H1 (cell line): ENCODE measurements at regions not wholly inside any gene's neighbourhood (a gene's known extent, or its start where the extent isn't known, plus 50 kb on each side); places are given as distances from the start of the nearest gene placed in this dataset.

Source experiments
- CTCF ChIA-PET: fragments of 300-600 bp; sonication (Branson Sonifier 250); formaldehyde crosslinking; loops from one replicate; lab custom pipeline; 2021; ENCODE audit not compliant: partially characterized antibody; lab: Charles Lee
- POLR2A ChIA-PET: fragments of 300-600 bp; sonication (Branson Sonifier 250); formaldehyde crosslinking; loops from one replicate; lab custom pipeline; 2021; ENCODE audit warnings: inconsistent platforms; ENCODE audit not compliant: partially characterized antibody; lab: Charles Lee
- DNase-seq, 2 experiments: peaks; one replicate each; pipeline versions ENCODE4 v3.0.0 to v3.0.0-alpha.2; 2010 to 2022; ENCODE audit warnings: low spot score in 2 of 2, low read depth in 1 of 2, mixed read lengths in 1 of 2
- FAIRE-seq: peaks from 2 replicates; lab custom pipeline; 2011; peaks lifted over from hg19 to GRCh38; lab: Jason Lieb, UNC
- H2AFZ ChIP-seq: 2 replicates; pipeline ENCODE4 v1.8.1; 2012; ENCODE audit warnings: low read length, inconsistent platforms
- H2AK5ac ChIP-seq: 2 replicates; pipeline ENCODE4 v1.6.1; 2013; ENCODE audit warnings: low read depth, low read length
- H2BK120ac ChIP-seq: replicated peaks from 2 replicates; pipeline ENCODE3; 2013; ENCODE audit warnings: low read depth, low read length, inconsistent platforms
- H2BK12ac ChIP-seq: 2 replicates; pipeline ENCODE4 v1.6.1; 2013; ENCODE audit warnings: low read depth, low read length
- H2BK15ac ChIP-seq: 2 replicates; pipeline ENCODE4 v1.6.1; 2013; ENCODE audit warnings: low read length
- H2BK20ac ChIP-seq: 2 replicates; pipeline ENCODE4 v1.6.1; 2013; ENCODE audit warnings: low read length
- H2BK5ac ChIP-seq: 2 replicates; pipeline ENCODE4 v1.6.1; 2013; ENCODE audit warnings: low read depth, low read length
- H3K14ac ChIP-seq: 2 replicates; pipeline ENCODE4 v1.6.1; 2013; ENCODE audit warnings: inconsistent platforms; ENCODE audit not compliant: insufficient read length
- H3K18ac ChIP-seq: 2 replicates; pipeline ENCODE4 v1.6.1; 2013; ENCODE audit warnings: low read length; ENCODE audit errors: extremely low read depth
- H3K23ac ChIP-seq: 2 replicates; pipeline ENCODE4 v1.6.1; 2013; ENCODE audit warnings: inconsistent platforms; ENCODE audit not compliant: insufficient read length
- H3K23me2 ChIP-seq: 2 replicates; pipeline ENCODE4 v1.6.1; 2013; ENCODE audit warnings: low read depth, low read length
- H3K27ac ChIP-seq: 2 replicates; pipeline ENCODE4 v1.6.1; 2011; ENCODE audit warnings: low read depth, low read length, inconsistent platforms
- H3K27me3 ChIP-seq, 4 experiments: replicated peaks in 1 of 4; 1 replicate in 1 of 4; 2 replicates in 3 of 4; pipeline versions ENCODE4 v1.6.1 to v1.8.1; 2011 to 2013; ENCODE audit warnings: low read length in 3 of 4, mild to moderate bottlenecking in 3 of 4, inconsistent platforms in 2 of 4, mixed read lengths in 2 of 4, moderate library complexity in 1 of 4; ENCODE audit not compliant: control insufficient read depth in 3 of 4, insufficient read depth in 3 of 4; ENCODE audit errors: extremely low read depth in 1 of 4
- H3K36me3 ChIP-seq, 4 experiments: 2 replicates each; pipeline versions ENCODE4 v1.6.1 to v1.8.1; 2011 to 2013; ENCODE audit warnings: mild to moderate bottlenecking in 4 of 4, low read length in 3 of 4, moderate library complexity in 2 of 4, control low read depth in 1 of 4, inconsistent platforms in 1 of 4; ENCODE audit not compliant: insufficient read depth in 4 of 4, control insufficient read depth in 2 of 4
- H3K4ac ChIP-seq: replicated peaks from 2 replicates; pipeline ENCODE3; 2013; ENCODE audit warnings: low read length, low read depth, mixed read lengths, inconsistent platforms; ENCODE audit not compliant: insufficient read length
- H3K4me1 ChIP-seq, 4 experiments: replicated peaks in 1 of 4; 1 replicate in 1 of 4; 2 replicates in 3 of 4; pipeline versions ENCODE4 v1.6.1 to v1.8.1; 2011 to 2013; ENCODE audit warnings: low read length in 3 of 4, inconsistent platforms in 2 of 4, mixed read lengths in 1 of 4; ENCODE audit not compliant: insufficient read depth in 4 of 4, control insufficient read depth in 3 of 4
- H3K4me2 ChIP-seq, 2 experiments: 2 replicates each; pipeline versions ENCODE4 v1.6.1 to v1.8.1; 2011 to 2013; ENCODE audit warnings: low read depth in 2 of 2, low read length in 2 of 2, control low read depth in 1 of 2, inconsistent platforms in 1 of 2, mild to moderate bottlenecking in 1 of 2; ENCODE audit not compliant: insufficient read depth in 1 of 2
- H3K4me3 ChIP-seq, 4 experiments: fragments of 200-600, 300-600 bp in 1 of 4; sonication (generic), shearing (Covaris generic), sonication (Bioruptor Twin) in 1 of 4; 2 replicates each; pipeline versions ENCODE4 v1.5.1 to v1.8.1; 2011 to 2016; ENCODE audit warnings: low read length in 4 of 4, low read depth in 3 of 4, control low read depth in 2 of 4, inconsistent platforms in 2 of 4, mild to moderate bottlenecking in 2 of 4, mixed read lengths in 1 of 4, moderate library complexity in 1 of 4; ENCODE audit not compliant: insufficient read depth in 2 of 4; ENCODE audit errors: extremely low read depth in 1 of 4
- H3K56ac ChIP-seq: replicated peaks from 2 replicates; pipeline ENCODE3; 2013; ENCODE audit warnings: low read depth, mild to moderate bottlenecking, mixed read lengths, low read length, inconsistent platforms; ENCODE audit not compliant: insufficient read length
- H3K79me1 ChIP-seq: 2 replicates; pipeline ENCODE4 v1.6.1; 2013; ENCODE audit warnings: low read depth, low read length, control low read depth
- H3K79me2 ChIP-seq, 2 experiments: 2 replicates each; pipeline versions ENCODE4 v1.6.1 to v1.8.1; 2012 to 2013; ENCODE audit warnings: low read length in 2 of 2, mild to moderate bottlenecking in 2 of 2, inconsistent platforms in 1 of 2; ENCODE audit not compliant: insufficient read depth in 2 of 2, control insufficient read depth in 1 of 2
- H3K9ac ChIP-seq, 4 experiments: replicated peaks in 1 of 4; 1 replicate in 1 of 4; 2 replicates in 3 of 4; pipeline versions ENCODE4 v1.6.1 to v1.8.1; 2011 to 2013; ENCODE audit warnings: low read depth in 3 of 4, low read length in 3 of 4, control low read depth in 2 of 4, mild to moderate bottlenecking in 2 of 4, moderate library complexity in 2 of 4, inconsistent platforms in 1 of 4; ENCODE audit errors: extremely low read depth in 1 of 4
- H3K9me3 ChIP-seq, 2 experiments: 2 replicates each; pipeline versions ENCODE4 v1.6.1 to v1.8.1; 2012 to 2013; ENCODE audit warnings: mild to moderate bottlenecking in 2 of 2, moderate library complexity in 2 of 2, control low read depth in 1 of 2, inconsistent platforms in 1 of 2, low read depth in 1 of 2, low read length in 1 of 2, mixed read lengths in 1 of 2; ENCODE audit not compliant: insufficient read depth in 2 of 2
- H4K20me1 ChIP-seq, 2 experiments: replicated peaks in 1 of 2; 2 replicates each; pipeline versions ENCODE3 to v1.8.1; 2011 to 2013; ENCODE audit warnings: inconsistent platforms in 2 of 2, low read length in 2 of 2, mild to moderate bottlenecking in 1 of 2; ENCODE audit not compliant: insufficient read depth in 2 of 2, control insufficient read depth in 1 of 2
- H4K5ac ChIP-seq: 2 replicates; pipeline ENCODE4 v1.6.1; 2013; ENCODE audit warnings: low read length, low read depth, mixed read lengths, inconsistent platforms; ENCODE audit not compliant: insufficient read length
- H4K8ac ChIP-seq: 2 replicates; pipeline ENCODE4 v1.8.0; 2013; ENCODE audit warnings: mild to moderate bottlenecking, moderate library complexity, low read length, inconsistent platforms; ENCODE audit not compliant: insufficient read depth; ENCODE audit errors: extremely low read depth
- H4K91ac ChIP-seq: replicated peaks from 2 replicates; pipeline ENCODE3; 2013; ENCODE audit warnings: low read length, mixed read lengths, inconsistent platforms; ENCODE audit not compliant: insufficient read length
- CBX5 ChIP-seq: fragments of 300-800, 300-1000 bp; sonication (generic); IDR thresholded peaks from 2 replicates; pipeline ENCODE4 v1.7.1; 2016; ENCODE audit warnings: antibody characterized with exemption, low read length, low read depth
- CEBPB ChIP-seq: IDR thresholded peaks from 2 replicates; pipeline ENCODE4 v1.6.1; 2012; ENCODE audit warnings: low read depth, low read length
- FOSL1 ChIP-seq: IDR thresholded peaks from 2 replicates; pipeline ENCODE4 v1.6.1; 2011; ENCODE audit warnings: mild to moderate bottlenecking, low read depth, low read length, moderate library complexity; ENCODE audit not compliant: insufficient read depth
- GABPA ChIP-seq: IDR thresholded peaks from 2 replicates; pipeline ENCODE4 v1.6.1; 2011; ENCODE audit warnings: mild to moderate bottlenecking, low read length, moderate library complexity, borderline replicate concordance; ENCODE audit not compliant: insufficient read depth
- PHF8 ChIP-seq: fragments of 200-600 bp; sonication (generic); conservative IDR thresholded peaks from 2 replicates; pipeline ENCODE4 v1.7.1; 2012; ENCODE audit warnings: low read depth, mild to moderate bottlenecking, inconsistent platforms, low read length, moderate library complexity
- RNF2 ChIP-seq: fragments of 200-900, 300-1000 bp; sonication (generic); IDR thresholded peaks from 2 replicates; pipeline ENCODE4 v1.7.1; 2016; ENCODE audit warnings: borderline replicate concordance, low read depth, mild to moderate bottlenecking, antibody characterized with exemption, low read length; ENCODE audit not compliant: poor library complexity, severe bottlenecking; ENCODE audit errors: missing control alignments
- SAP30 ChIP-seq: fragments of 300-600 bp; sonication (generic); IDR thresholded peaks from 2 replicates; pipeline ENCODE4 v1.7.1; 2012; ENCODE audit warnings: low read length, moderate library complexity, mild to moderate bottlenecking, inconsistent platforms; ENCODE audit not compliant: insufficient read depth, insufficient replicate concordance
- SIX5 ChIP-seq: IDR thresholded peaks from 2 replicates; pipeline ENCODE4 v1.6.1; 2011; ENCODE audit warnings: mild to moderate bottlenecking, low read depth, low read length
- SP1 ChIP-seq: IDR thresholded peaks from 2 replicates; pipeline ENCODE4 v1.6.1; 2011; ENCODE audit warnings: low read depth, low read length
- SP2 ChIP-seq: IDR thresholded peaks from 2 replicates; pipeline ENCODE4 v1.6.1; 2012; ENCODE audit warnings: mild to moderate bottlenecking, low read length, inconsistent platforms
- SRF ChIP-seq: IDR thresholded peaks from 2 replicates; pipeline ENCODE4 v1.6.1; 2011; ENCODE audit warnings: mild to moderate bottlenecking, low read depth, low read length, moderate library complexity
- TBP ChIP-seq: IDR thresholded peaks from 2 replicates; pipeline ENCODE4 v1.6.1; 2011; ENCODE audit warnings: low read depth, low read length, improper control_type of control experiment
- WGBS, 2 experiments: shearing (Covaris generic) in 1 of 2; methylation state at CpG; one replicate each; pipeline versions ENCODE4 v1.1.6 to v1.1.7; 2013 to 2015; ENCODE audit warnings: low lambda C conversion rate in 2 of 2, mixed read lengths in 2 of 2, inconsistent platforms in 1 of 2, low coverage in 1 of 2, missing lambda C conversion rate in 1 of 2; ENCODE audit not compliant: insufficient replicate concordance in 2 of 2, insufficient coverage in 1 of 2, insufficient read length in 1 of 2; ENCODE audit errors: extremely low coverage in 1 of 2, missing lambda C conversion rate in 1 of 2; 5-methylcytosine and 5-hydroxymethylcytosine counted together
- TF ChIP-seq, protein P1 (sequence below): IDR thresholded peaks from 2 replicates; pipeline ENCODE4 v1.6.1; 2012; ENCODE audit warnings: inconsistent platforms

DNA sequence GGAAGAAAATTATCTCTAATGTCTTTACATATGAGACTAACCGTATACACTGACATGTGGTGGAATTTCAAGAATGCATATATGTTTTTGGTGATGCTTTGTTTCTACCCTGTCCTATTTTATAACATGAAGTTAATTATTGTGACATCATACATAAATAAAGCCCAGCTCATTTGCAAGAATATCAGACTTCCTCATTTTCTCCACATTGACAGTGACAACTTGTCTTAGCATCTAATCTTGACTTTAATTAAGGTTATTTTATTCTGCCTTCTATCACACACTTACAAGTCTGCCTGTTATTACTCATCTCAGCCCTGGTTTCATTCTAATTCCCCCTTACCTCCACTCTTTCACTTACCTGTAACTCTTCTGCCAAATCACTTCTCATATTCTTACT lies 140.6 kb upstream of the STARD13 start:
- H3K79me2 ChIP-seq: no peaks in the 10 kb centered on the region
- H3K4ac ChIP-seq: no peak overlapping the region
- ChIA-PET CTCF (no interaction called here), POLR2A (no interaction called here)
- no peaks in the 10 kb centered on the region for H3K27me3 ChIP-seq
- H2AK5ac ChIP-seq: no peak overlapping the region
- H4K91ac ChIP-seq: no peak overlapping the region
- H2BK12ac ChIP-seq: no peak overlapping the region
- H3K36me3 ChIP-seq: no peaks in the 10 kb centered on the region
- H2AFZ ChIP-seq: no peak overlapping the region
- no peak overlapping the region for H2BK20ac ChIP-seq
- no peak overlapping the region for H3K56ac ChIP-seq
- no peak overlapping the region for H3K23ac ChIP-seq
- no peak overlapping the region for H3K9ac ChIP-seq
- no peak overlapping the region for H3K4me2 ChIP-seq
- whole genome bisulfite sequencing, 2 experiments: 97% methylated on average over 1 of the region's 1 CpG; no CpG with 5 or more reads in 1 of the 2 experiments
- H3K18ac ChIP-seq: no peak overlapping the region
- H3K23me2 ChIP-seq: no peaks in the 10 kb centered on the region
- H3K4me3 ChIP-seq: no peak overlapping the region
- H3K27ac ChIP-seq: no peak overlapping the region
- FAIRE-seq (no peak), DNase-seq (no peak)
- no peak overlapping the region for H4K5ac ChIP-seq
- no peak overlapping the region for H2BK120ac ChIP-seq
- no peaks in the 10 kb centered on the region for H4K20me1 ChIP-seq
- no peak overlapping the region for H2BK5ac ChIP-seq
- no peaks in the 10 kb centered on the region for H3K79me1 ChIP-seq
- no peaks in the 10 kb centered on the region for H3K4me1 ChIP-seq
- H4K8ac ChIP-seq: no peak overlapping the region
- no peaks in the 10 kb centered on the region for H3K9me3 ChIP-seq
- H3K14ac ChIP-seq: no peak overlapping the region
- no peak overlapping the region for H2BK15ac ChIP-seq
- TF ChIP-seq SP2: no peak
- no peak for TF ChIP-seq FOSL1
- TF ChIP-seq SAP30: no peak
- TF ChIP-seq SRF: no peak
- no peak for TF ChIP-seq SIX5
- no peak for TF ChIP-seq GABPA
- no peak for TF ChIP-seq CBX5
- TF ChIP-seq PHF8: no peak
- no peak for TF ChIP-seq SP1
- TF ChIP-seq, protein P1, sequence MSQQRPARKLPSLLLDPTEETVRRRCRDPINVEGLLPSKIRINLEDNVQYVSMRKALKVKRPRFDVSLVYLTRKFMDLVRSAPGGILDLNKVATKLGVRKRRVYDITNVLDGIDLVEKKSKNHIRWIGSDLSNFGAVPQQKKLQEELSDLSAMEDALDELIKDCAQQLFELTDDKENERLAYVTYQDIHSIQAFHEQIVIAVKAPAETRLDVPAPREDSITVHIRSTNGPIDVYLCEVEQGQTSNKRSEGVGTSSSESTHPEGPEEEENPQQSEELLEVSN: no peak
- no peak for TF ChIP-seq CEBPB
- no peak for TF ChIP-seq RNF2
- no peak for TF ChIP-seq TBP
